ENCODE measurements at regions not wholly inside any gene's neighbourhood (a gene's known extent, or its start where the extent isn't known, plus 50 kb on each side); places are given as distances from the start of the nearest gene placed in this dataset.
"Not testable (repeated sequence)": the region's sequence is repeated elsewhere in the genome, so short reads cannot be mapped to it uniquely, and the experiment has no call there.

DNA sequence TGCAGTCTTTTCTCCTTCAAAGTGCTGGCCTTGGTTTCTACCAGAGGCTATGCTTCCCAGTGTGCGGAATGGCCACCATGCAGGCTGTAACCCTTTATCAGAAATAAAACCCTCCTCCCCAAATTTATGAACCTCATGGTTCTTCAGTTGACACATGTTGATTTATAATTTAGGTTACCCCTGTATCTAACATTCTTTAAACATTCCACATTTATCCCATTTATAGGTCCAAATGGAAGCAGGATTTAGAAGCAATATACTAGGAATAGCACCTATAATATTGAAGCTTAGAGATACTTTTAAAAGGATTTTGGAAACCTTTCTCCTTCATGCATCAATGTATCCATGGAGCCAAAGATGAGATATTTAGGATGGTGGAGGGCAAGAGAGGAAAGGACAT is 438.8 kb upstream of the C16orf82 start:
- TF ChIP-seq, protein P1, sequence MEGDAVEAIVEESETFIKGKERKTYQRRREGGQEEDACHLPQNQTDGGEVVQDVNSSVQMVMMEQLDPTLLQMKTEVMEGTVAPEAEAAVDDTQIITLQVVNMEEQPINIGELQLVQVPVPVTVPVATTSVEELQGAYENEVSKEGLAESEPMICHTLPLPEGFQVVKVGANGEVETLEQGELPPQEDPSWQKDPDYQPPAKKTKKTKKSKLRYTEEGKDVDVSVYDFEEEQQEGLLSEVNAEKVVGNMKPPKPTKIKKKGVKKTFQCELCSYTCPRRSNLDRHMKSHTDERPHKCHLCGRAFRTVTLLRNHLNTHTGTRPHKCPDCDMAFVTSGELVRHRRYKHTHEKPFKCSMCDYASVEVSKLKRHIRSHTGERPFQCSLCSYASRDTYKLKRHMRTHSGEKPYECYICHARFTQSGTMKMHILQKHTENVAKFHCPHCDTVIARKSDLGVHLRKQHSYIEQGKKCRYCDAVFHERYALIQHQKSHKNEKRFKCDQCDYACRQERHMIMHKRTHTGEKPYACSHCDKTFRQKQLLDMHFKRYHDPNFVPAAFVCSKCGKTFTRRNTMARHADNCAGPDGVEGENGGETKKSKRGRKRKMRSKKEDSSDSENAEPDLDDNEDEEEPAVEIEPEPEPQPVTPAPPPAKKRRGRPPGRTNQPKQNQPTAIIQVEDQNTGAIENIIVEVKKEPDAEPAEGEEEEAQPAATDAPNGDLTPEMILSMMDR (IDR thresholded peaks at IDR 0.05; ENCODE audit: low read depth, low read length) = no peak

DNA sequence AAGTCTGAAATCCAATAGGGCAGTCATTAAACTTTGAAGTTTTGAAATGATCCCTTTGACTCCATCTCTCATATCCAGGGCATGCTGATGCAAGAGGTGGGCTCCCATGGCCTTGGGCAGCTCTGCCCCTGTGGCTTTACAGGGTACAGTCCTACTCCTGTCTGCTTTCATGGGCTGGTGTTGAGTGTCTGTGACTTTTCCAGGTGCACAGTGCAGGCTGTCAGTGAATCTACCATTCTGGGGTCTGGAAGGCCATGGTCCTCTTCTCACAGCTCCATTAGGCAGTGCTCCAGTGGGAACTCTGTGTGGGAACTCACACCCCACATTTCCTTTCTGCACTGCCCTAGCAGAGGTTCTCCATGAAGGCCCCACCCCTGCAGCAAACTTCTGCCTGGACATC is 435.4 kb upstream of the C16orf82 start:
- not testable (repeated sequence) for H3K4me3 ChIP-seq (replicated peaks in 1 of 2; ENCODE audit: low read depth in 2 of 2, low read length in 2 of 2); DNase-seq (ENCODE audit: low read depth in 2 of 2)

More for the DNA sequence above, 438.8 kb upstream of the C16orf82 start:
- no peak overlapping the region for H3K4me3 ChIP-seq (replicated peaks in 1 of 2; ENCODE audit: low read depth in 2 of 2, low read length in 2 of 2)
- DNase-seq (ENCODE audit: low read depth in 2 of 2) = no peak

DNA sequence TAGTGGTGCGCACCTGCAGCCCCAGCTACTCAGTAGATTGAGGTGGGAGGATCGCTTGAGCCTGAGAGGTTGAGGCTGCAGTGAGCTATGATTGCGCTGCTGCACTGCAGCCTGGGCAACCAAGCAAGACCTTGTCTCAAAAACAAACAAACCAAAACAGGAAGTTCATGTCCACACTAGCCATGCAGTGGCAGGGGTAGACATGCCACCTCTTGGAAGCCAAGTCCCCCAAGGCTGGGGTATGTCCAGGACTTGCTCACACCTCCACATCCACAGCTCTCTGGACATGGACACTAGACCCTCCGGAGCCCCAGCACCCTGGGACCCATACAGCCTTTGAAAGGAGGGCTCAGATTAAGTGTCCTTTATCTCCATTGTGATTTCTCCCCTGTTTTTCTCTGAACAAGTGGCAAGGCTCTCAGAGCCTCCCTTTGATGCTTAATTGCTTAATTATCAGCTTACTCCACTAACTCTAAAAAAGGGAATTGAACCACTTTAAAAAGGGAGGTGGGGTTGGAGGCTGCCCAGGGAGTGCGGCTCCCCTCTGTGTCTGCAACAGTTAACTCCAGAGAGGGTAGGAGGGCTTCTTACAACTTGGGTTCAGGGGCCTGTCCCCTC is 424.6 kb upstream of the C16orf82 start:
- TF ChIP-seq, protein P1 (IDR thresholded peaks at IDR 0.05; ENCODE audit: low read depth, low read length) = no peak
- H3K4me3 ChIP-seq (replicated peaks in 1 of 2; ENCODE audit: low read depth in 2 of 2, low read length in 2 of 2) = no peak overlapping the region
- DNase-seq (ENCODE audit: low read depth in 2 of 2) = no peak

DNA sequence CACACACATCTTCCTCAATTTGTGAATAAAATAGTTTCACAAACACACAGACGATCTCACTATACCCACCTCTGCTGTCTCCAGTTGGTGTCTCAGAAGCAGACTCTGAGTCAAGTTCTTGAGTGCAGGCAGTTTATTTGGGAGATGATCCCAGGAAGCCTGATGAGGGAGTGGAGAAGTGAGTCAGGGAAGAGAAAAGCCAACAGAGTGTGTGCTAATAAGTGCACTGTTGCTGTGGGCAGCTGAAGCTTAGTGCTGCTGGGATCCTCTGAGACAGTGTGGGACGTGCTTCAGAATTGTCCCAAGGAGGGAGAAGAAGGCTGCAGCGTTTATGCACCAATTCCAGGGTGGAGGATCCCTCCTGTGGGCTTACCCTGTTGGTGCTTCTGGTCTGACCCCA is 423.2 kb upstream of the C16orf82 start:
- DNase-seq (ENCODE audit: low read depth in 2 of 2) = no peak
- no peak overlapping the region for H3K4me3 ChIP-seq (replicated peaks in 1 of 2; ENCODE audit: low read depth in 2 of 2, low read length in 2 of 2)
- TF ChIP-seq, protein P1 (IDR thresholded peaks at IDR 0.05; ENCODE audit: low read depth, low read length) = no peak

DNA sequence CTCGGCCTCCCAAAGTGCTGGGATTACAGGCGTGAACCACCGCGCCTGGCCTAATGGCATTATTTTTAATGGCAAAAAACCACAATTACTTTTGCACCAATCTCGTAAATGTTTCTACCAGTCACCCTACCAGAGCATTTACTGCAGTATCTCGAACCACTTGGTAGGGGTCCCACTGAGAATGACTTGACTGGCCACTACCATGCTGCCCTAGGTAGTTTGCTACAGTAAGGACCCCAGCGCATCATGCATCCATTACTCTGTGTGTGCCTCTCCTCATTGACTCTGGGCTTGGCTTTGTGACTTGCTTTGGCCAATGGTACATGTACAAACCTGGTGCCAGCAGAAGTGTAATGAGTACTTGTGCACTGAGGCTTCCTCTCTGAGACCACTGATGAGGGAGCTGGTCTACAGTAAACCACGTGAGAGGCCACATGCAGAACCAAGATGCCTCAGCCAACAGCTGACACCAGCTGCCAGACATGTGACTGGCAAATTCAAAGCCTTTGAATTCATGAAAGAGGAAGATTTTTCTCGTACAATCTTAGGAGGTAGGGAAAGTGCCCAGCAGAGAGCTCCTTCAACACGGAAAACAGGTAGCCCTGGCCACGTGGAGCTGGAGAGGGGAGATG is 421.7 kb upstream of the C16orf82 start:
- no peak for DNase-seq (ENCODE audit: low read depth in 2 of 2)
- no peak overlapping the region for H3K4me3 ChIP-seq (replicated peaks in 1 of 2; ENCODE audit: low read depth in 2 of 2, low read length in 2 of 2)
- TF ChIP-seq, protein P1 (IDR thresholded peaks at IDR 0.05; ENCODE audit: low read depth, low read length) = no peak

DNA sequence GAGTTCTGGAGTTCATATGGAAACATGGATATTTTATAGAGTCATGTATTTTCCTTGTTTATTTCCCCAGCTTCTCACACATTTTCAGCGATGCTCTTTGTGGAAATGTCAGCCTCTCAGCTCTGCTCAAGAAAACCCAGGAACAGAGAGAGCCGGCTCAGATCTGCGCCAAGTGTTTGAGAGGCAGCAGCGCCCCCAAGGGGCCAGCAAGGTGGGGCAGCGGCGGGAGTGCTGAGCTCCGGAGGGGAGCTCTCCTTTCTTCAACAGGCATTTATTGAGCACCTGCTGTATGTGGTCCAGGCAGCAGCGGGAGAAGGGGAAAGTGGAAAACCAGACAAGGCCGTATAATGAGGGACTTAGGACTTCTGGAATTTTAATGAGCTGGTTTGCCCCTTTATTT is 421.1 kb upstream of the C16orf82 start:
- DNase-seq (ENCODE audit: low read depth in 2 of 2) = no peak
- TF ChIP-seq, protein P1 (IDR thresholded peaks at IDR 0.05; ENCODE audit: low read depth, low read length) = no peak
- no peak overlapping the region for H3K4me3 ChIP-seq (replicated peaks in 1 of 2; ENCODE audit: low read depth in 2 of 2, low read length in 2 of 2)

DNA sequence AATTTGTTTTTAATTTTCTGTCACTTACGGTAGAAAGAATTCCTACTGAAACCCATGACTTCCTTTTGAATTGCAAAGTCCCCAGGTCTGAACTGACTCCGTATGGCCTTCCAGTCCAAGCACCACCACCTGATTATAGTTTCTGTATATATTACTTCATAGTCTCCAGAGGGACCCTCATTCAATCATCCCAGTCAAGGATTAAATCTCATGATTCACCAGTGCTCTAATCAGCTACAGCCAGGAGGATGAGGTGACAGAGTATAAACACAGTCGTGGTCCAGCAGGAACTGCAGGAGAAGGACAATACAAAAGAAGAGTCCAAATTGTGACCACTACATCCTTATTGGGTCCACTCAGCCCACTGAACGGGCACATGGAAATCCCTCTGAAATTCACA is 418.9 kb upstream of the C16orf82 start:
- no peak overlapping the region for H3K4me3 ChIP-seq (replicated peaks in 1 of 2; ENCODE audit: low read depth in 2 of 2, low read length in 2 of 2)
- TF ChIP-seq, protein P1 (IDR thresholded peaks at IDR 0.05; ENCODE audit: low read depth, low read length) = no peak
- DNase-seq (ENCODE audit: low read depth in 2 of 2) = no peak

Measured in cardiac fibroblast (primary cell).